LNCAP (cell line): ENCODE measurements at regions not wholly inside any gene's neighbourhood (a gene's known extent, or its start where the extent isn't known, plus 50 kb on each side); places are given as distances from the start of the nearest gene placed in this dataset.

Experiments used
- CTCF ChIP-seq: fragments of 450-650 bp; IDR thresholded peaks from 2 replicates; pipeline ENCODE4 v1.5.1; 2017; ENCODE audit warnings: mild to moderate bottlenecking

- TF ChIP-seq CTCF, result no peak
Observed at GRCh38 chr1:208717525-208717924, 473.3 kb upstream of the PLXNA2 start.

GRCh38 chr1:208722592-208722991 lies 478.4 kb upstream of the PLXNA2 start:
- no peak for TF ChIP-seq CTCF

GRCh38 chr1:208724079-208724478 lies 479.9 kb upstream of the PLXNA2 start:
- no peak for TF ChIP-seq CTCF

GRCh38 chr1:208728815-208729214 lies 484.6 kb upstream of the PLXNA2 start:
- TF ChIP-seq CTCF, result no peak

- no peak for TF ChIP-seq CTCF
Observed at GRCh38 chr1:208731981-208732821, 488.0 kb upstream of the PLXNA2 start.

GRCh38 chr1:208737161-208737560 lies 493.0 kb upstream of the PLXNA2 start:
- no peak for TF ChIP-seq CTCF

GRCh38 chr1:208737922-208738321 lies 493.7 kb upstream of the PLXNA2 start:
- TF ChIP-seq CTCF, result no peak
